HuH-7 (cell line): ENCODE measurements at regions not wholly inside any gene's neighbourhood (a gene's known extent, or its start where the extent isn't known, plus 50 kb on each side); places are given as distances from the start of the nearest gene placed in this dataset.
A peak's percentile ranks its signal among the peaks of the same experiment; 100 is the strongest.

Experiments used
- DNase-seq: peaks from one replicate; pipeline ENCODE4 v3.0.0; 2011; ENCODE audit warnings: low spot score

DNA sequence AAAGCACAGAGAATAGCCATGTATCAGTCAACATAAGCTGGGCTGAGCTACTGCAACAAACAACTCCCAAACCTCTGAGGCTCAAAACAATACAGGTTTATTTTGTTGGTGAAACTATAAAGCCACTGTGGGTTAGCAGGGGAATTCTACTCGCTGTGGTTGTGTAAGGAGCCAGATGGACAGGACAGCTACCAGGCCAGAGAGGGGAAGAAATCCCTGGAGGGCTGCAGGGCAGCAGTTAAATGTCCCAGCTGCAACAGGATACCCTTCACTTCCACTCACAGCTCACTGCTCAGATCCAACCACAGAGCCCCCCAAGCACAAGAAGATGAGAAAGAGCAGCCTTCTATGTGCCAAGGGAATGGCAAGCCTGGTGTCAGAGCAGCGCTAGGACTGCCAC is 245.9 kb upstream of the RAB6C start:
- DNase-seq, result no peak

DNA sequence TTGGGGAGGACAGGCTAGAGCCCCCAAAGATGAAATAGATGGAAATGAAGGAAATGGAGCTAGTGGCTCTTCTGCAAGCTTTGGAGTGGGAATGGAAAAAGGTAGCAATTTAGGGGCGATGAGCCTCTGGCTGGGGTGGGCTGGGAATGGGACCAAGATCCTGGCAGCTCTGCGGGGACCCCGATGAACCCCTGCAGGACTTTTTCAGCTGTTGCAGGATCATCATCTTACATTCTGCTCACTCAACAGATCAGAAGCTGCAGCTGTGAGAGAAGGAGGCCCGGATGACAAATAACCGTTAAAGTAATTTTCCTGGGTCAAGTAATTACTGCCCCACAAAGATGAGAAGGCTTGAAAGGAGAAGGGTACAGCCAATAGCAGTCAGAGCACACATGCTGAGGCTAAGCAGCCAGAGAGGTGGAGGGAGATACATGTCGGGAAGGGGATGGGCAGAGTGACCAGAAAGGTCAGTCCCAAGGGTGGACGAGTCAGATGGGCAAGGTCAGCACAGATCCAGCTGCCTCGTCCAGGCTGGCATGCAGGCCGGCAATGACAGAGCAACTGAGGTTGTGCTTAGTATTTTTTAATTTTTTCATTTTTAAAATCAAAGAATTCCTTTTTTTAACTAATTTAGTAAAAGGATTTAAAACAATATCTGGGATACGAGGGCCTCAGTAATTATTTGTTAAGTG is 245.0 kb upstream of the RAB6C start:
- DNase-seq, result no peak

- no peak for DNase-seq
Observed at GRCh38 chr2:129735576-129735975, 243.9 kb upstream of the RAB6C start.

- no peak for DNase-seq
Observed at GRCh38 chr2:129737660-129738527, 241.6 kb upstream of the RAB6C start.

DNA sequence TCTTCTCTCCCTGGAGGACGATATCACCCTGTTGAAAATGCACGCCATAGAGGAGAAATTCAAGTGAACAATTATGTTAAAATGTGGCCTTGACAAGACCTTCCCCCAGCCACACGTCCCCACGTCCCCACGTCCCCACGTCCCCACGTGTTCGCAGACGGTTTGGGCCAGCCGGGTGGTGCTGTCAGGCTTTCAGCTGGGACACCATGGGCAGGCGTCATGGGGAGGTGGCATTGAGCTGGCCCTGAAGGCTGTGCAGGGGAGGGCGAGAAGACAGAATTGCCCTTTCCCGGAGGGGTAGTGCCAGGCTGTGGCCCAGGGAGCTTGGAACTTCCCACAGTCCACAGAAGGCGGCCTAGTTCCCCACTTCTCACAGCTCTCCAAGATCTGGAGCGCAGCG is 240.7 kb upstream of the RAB6C start:
- DNase-seq, result no peak

DNA sequence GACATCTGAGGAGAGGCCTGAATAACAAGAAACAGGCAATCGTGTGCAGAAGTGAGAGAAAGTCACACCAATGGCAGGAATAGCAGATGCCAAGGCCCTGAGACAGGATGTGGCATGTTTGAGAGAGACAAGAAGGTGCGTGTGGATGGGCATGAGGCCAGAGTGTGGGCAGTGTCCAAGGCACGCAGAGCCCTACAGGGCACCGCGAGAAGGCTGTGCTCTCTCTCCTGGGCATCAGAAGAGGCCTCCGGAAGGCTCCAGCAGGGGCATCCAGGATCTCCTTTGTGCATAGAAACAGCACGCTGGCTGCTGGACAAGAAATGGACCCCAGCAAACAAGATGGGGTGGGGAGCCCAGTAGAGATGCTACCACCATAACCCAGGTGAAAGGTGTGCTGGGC is 239.0 kb upstream of the RAB6C start:
- no peak for DNase-seq

GRCh38 chr2:129741165-129741564 is 238.3 kb upstream of the RAB6C start:
- DNase-seq, result no peak

DNA sequence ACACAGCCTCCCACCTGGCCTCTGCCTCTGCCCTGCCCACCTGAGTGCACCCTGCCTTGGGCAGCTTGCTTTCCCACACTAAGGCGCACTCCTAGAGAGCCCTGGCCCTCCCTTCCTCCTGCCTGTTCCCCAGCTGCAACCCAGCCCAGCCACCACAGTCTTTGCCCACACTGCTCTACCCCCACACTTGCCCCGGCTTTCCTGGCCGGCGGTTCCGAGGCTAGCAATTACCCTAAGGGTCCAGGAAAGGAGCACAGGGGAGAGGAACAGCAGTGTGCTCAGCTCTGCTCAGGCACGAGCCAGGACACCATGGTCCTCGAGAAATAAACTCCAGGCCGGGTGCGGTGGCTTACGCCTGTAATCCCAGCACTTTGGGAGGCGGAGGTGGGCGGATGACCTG is 237.8 kb upstream of the RAB6C start:
- no peak for DNase-seq

DNA sequence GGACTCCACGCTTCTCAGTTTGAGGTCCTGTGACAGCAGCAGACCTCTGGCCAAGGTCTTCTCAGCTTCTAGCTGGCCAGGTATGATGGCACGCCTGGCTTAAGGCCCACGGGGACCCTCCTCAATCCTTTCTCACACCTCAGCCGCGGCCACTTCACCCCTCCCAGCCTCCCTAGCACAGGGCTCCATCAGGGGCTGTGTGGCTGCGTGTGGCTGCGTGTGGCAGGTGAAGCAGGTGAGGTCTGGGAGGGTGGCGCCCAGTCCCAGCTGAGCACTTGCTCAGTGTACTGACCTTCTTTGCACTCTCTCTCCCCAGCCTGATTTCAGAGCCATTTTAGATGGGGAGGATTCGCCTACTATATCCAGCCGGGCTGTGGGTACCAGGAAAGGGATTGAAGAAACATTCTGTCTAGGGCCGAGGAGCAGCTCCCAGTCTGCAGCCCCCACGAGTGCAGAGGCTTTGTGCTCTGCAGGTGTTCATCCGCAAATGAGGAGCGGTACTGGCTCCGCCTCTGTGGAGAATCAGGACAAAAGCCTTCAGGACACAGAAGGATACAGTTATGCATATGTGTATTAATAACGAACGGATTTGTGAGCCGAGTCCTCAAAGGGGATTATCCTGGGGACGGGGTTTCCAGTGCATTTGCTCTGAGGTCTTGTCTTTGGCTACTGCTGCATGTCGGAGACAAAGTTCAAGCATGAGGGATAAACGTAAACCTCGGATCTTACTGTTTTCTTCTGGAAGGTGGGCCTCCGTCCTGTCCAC is 236.9 kb upstream of the RAB6C start:
- DNase-seq, result no peak

GRCh38 chr2:129744141-129744540 is 235.3 kb upstream of the RAB6C start:
- DNase-seq, result no peak

DNA sequence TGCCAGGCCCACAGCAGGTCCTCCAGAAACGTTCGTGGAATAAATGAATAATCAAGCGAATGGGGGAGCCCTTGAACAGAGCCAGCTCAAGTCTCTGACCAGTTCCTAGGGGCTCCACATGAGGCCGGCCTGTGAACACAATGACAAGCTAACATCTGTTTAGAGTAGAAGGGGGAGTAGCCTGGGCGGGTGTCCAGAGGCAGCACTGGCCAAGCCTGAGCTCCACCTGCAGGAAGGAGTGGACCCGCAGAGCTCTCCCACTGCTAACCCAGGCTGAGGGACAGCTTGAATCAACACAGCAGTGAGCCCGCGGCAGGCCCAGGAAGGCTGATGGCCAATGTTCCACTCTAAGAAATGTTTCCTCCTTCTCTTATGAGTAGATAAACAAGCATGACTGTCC is 234.8 kb upstream of the RAB6C start:
- DNase-seq, result no peak

- no peak for DNase-seq
Observed at GRCh38 chr2:129747500-129748125, 231.9 kb upstream of the RAB6C start.

GRCh38 chr2:129748250-129748649 is 231.2 kb upstream of the RAB6C start:
- DNase-seq, result no peak

- peak; percentile 22 for DNase-seq
Observed at GRCh38 chr2:129748653-129749052, 230.8 kb upstream of the RAB6C start.

DNA sequence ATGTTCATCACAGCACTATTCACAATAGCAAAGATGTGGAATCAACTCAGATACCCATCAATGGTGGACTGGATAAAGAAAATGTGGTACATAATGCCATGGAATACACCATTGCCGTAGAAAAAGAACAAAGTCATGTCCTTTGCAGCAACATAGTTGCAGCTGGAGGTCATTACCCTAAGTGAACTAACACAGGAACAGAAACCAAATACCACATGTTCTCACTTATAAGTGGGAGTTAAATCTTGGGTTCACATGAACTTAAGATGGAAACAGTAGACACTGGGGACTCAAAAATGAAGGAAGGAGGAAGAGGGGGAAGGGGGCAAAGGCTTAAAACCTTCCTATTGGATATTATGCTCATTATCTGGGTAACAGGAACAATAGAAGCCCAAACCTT is 228.1 kb upstream of the RAB6C start:
- no peak for DNase-seq

DNA sequence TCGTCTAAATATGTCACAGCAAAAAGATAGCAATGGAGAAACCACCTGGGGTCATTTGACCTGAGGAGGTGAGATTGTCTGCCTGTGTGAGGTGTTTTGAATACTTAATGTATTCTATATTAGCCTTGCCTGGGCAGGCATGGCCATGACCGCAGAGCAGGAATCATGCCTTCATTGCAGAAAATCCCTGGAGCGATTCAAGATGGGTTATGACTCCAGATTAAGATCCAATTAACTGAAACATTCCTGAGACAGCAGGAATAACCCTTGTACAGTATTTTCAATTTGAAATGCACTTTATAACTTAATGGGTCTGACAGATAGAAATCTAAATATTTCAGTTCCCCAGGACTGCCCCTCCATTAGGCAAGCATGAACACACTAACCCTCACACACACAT is 227.3 kb upstream of the RAB6C start:
- no peak for DNase-seq

DNA sequence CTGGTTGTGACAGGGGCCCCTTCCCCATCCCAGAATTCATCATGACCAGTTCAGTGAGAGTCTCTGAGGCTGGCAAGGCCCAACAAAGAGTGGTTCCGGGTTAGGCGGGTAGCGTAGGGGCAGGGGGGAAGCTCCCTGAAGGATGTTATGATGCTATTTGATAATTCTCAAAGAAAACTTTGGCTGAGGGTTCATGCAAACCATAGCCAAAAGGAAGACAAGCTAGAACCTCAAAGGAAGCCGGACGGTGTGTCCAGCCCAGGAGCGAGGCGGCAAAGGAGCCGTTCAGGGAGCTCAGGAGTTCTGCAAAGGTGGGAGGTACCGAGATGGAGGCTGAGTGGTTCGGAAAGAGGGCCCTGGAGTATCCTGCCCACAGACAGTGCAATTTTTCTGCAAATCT is 226.8 kb upstream of the RAB6C start:
- no peak for DNase-seq

GRCh38 chr2:129753261-129753660 is 226.2 kb upstream of the RAB6C start:
- no peak for DNase-seq

GRCh38 chr2:129754421-129754820 is 225.0 kb upstream of the RAB6C start:
- DNase-seq, result no peak

- no peak for DNase-seq
Observed at GRCh38 chr2:129754831-129755230, 224.6 kb upstream of the RAB6C start.

- no peak for DNase-seq
Observed at GRCh38 chr2:129755786-129756185, 223.7 kb upstream of the RAB6C start.

- no peak for DNase-seq
Observed at GRCh38 chr2:129756276-129756675, 223.2 kb upstream of the RAB6C start.
